ENCODE measurements at regions not wholly inside any gene's neighbourhood (a gene's known extent, or its start where the extent isn't known, plus 50 kb on each side); places are given as distances from the start of the nearest gene placed in this dataset.
"Not testable (repeated sequence)": the region's sequence is repeated elsewhere in the genome, so short reads cannot be mapped to it uniquely, and the experiment has no call there.

DNA sequence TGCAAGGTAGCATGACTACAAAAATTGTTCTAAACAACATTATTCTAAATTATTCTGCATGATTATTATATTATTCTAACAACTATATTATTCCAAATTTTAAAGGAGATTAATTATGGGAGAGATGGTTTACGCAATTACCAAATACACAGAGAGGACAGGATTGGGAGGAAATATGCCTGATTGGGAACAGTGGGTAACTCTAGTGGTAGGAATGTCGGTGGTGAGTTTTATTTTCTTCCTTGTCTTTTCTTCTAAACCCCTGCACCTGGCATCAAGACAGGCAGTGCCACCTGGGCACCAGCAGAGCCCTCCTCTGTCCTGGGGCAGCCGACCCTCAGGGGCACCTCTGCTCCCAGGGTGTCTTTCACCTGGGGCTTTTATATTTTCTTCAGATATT, 357.6 kb downstream of the BCL2L11 start:
- not testable (repeated sequence) for H3K9me3 Mint-ChIP-seq; H3K4me3 Mint-ChIP-seq; H3K36me3 Mint-ChIP-seq; DNase-seq; H3K27ac Mint-ChIP-seq; H3K27me3 Mint-ChIP-seq (ENCODE audit: low read depth in 3 of 3)
- peaks cover 10 to 11% of the 10 kb centered on the region in 2 donors for H3K4me1 Mint-ChIP-seq

DNA sequence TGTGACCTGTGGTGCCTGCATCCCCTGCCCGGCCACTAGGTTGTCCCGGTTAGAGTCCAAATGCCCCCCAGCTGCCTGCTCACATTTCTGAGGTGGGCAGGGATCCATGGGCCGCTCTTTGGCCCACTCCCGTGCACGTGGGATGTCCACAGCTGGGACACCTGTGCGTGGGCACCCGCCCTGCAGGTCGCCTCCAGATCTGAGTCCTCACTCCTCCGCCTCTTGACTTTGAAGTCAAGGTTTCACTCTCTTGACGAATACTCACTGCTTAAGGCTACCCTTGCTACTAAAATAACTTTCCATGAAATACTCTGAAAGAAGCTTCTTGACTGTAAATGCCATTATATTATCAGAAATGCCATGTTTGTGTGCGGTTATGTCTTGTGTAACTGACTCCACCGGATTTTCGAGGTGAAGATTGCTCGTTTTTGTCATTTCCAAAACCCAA, 358.2 kb downstream of the BCL2L11 start:
- peaks cover 9 to 12% of the 10 kb centered on the region in 2 donors for H3K4me1 Mint-ChIP-seq
- not testable (repeated sequence) for DNase-seq; H3K27me3 Mint-ChIP-seq (ENCODE audit: low read depth in 3 of 3); H3K36me3 Mint-ChIP-seq; H3K9me3 Mint-ChIP-seq; H3K4me3 Mint-ChIP-seq; H3K27ac Mint-ChIP-seq

DNA sequence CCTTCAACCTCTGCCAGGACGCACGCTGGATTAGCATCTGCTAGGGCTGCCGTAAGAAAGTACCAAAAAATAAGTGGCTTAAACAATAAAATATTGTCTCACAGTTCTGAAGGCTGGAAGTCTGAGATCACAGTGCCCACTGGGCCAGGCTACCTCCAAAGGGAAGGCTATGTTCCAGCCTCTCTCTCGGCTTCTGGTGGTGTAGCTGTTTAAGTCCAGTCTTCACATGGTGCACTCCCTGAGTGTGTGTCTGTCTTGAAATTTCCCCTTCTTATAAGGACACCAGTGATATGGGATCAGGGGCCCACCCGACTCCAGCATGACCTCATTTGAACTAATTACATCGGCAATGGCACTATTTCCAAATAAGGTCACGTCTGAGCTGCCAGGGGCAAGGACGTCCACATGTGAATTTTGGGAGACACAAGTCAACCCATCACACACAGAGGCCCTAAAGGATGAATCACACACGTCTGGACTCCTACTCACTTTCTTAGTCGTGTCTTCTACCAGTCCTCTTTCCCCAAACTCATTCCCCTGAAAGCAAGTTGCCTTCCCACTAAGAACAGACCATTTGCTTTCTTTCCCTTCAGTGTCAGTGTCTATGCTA, 359.4 kb downstream of the BCL2L11 start:
- H3K27me3 Mint-ChIP-seq (ENCODE audit: low read depth in 3 of 3); H3K36me3 Mint-ChIP-seq; H3K4me3 Mint-ChIP-seq; DNase-seq; H3K9me3 Mint-ChIP-seq: not testable (repeated sequence)
- Mint-ChIP-seq H3K4me1 (peaks cover 15% of the 10 kb centered on the region in 2 donors), H3K27ac (peak overlapping the region in 1 of 6 donors; percentile 67)

DNA sequence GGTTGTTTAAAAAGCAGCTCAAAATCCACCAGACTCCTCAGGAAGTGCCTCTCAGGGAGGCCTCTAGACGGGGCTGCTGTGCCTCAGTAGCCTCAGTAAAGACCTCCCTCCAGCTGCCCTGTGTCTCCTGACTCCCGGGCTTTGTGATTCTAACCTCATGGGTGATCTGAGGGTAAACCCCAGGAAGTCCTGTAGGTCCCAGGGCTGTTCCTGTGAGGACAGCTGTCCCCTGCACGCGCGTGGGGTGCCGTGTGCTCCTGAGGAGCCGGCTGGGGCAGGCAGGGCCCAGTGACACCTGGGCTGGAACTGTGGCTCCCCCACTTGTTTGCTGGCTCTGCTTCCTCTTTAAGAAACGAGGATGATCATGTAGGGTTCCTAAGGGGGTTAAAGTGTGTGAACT, 359.9 kb downstream of the BCL2L11 start:
- not testable (repeated sequence) for DNase-seq; H3K4me3 Mint-ChIP-seq; H3K9me3 Mint-ChIP-seq; H3K36me3 Mint-ChIP-seq; H3K27me3 Mint-ChIP-seq (ENCODE audit: low read depth in 3 of 3)
- Mint-ChIP-seq H3K4me1 (peaks cover 18 to 19% of the 10 kb centered on the region in 2 donors), H3K27ac (peak overlapping the region in 1 of 6 donors; percentile 67)

DNA sequence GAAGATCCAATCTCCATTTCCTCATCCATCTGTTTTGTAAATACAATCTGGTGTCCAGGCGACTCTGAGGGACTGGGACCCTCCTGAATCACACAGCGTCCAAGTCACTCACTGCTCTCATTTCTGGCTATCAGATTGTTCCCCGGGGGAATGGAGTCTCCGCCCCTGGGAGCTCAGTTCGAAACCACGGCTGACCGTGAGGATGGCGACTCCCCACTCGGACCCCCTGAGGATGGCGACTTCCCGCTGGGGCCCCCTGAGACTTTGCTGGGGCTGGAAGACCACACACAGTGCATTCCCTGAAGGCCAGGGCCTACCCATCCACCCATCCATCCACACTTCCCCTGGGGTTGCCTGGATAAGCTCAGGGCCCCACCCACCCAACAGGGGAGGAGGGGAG, 360.5 kb downstream of the BCL2L11 start:
- H3K27ac Mint-ChIP-seq; DNase-seq; H3K36me3 Mint-ChIP-seq; H3K27me3 Mint-ChIP-seq (ENCODE audit: low read depth in 3 of 3); H3K9me3 Mint-ChIP-seq; H3K4me3 Mint-ChIP-seq: not testable (repeated sequence)
- peaks cover 23 to 24% of the 10 kb centered on the region in 2 donors for H3K4me1 Mint-ChIP-seq

DNA sequence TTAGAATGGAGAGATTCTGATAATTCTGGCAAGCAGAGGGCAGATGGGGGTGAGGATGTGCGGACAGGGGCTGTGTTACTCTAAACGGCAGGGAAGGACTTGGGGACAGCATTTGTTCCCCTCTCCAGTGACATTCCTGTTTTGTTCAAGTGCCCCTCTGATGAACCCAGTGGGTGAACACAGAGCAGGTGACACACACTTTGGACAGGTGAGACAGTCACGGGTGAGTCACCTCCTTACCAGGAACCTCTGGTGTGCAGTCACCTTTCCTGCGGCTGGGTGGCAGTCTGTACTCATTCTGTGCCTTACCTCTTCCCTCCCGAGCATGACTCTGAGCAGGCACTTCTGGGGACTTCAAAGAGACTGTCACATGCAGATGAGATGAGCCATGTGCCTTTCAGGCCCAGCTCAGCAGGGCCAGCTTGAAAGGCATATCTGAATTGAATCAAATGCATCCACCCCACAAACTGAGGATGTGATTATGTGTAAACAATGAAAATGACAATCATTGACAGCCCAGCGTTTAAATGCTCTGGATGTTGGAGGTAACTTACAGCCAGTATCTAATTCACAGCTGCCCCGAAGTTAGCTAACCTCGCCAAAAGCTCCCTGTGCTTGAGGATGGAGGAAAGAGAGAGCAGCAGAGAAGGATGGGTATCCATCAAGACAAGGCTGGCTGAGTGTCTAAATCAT, 362.4 kb downstream of the BCL2L11 start:
- H3K9me3 Mint-ChIP-seq; H3K27me3 Mint-ChIP-seq (ENCODE audit: low read depth in 3 of 3); H3K36me3 Mint-ChIP-seq: not testable (repeated sequence)
- DNase-seq: peak in 1 of 3 donors; percentile 19
- H3K27ac Mint-ChIP-seq: peak overlapping the region in 5 of 6 donors; percentile 30 to 83 (median 61)
- H3K4me1 Mint-ChIP-seq: peaks cover 24 to 25% of the 10 kb centered on the region in 2 donors
- H3K4me3 Mint-ChIP-seq: peak overlapping the region in 2 of 5 donors; percentile 15 to 32

DNA sequence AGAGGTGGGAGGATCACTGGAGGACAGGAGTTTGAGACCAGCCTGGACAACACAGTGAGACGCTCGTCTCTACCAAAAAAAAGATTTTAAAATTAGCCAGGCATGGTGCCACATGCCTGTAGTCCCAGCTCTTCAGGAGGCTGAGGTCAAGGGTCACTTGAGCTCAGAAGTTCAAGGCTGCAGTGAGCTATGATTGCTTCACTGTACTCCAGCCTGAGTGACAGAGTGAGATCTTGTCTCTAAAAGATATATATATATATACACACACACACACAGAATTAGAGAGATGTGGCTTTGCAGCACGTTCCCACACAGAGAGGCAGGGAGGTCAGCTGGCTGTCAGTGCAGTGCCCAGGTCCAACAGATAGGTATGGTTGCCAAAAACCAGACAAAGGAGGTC, 363.4 kb downstream of the BCL2L11 start:
- Mint-ChIP-seq H3K4me1 (peaks cover 24 to 29% of the 10 kb centered on the region in 2 donors), H3K4me3 (peak overlapping the region in 1 of 5 donors; percentile 32)
- DNase-seq; H3K9me3 Mint-ChIP-seq; H3K36me3 Mint-ChIP-seq; H3K27ac Mint-ChIP-seq; H3K27me3 Mint-ChIP-seq (ENCODE audit: low read depth in 3 of 3): not testable (repeated sequence)

DNA sequence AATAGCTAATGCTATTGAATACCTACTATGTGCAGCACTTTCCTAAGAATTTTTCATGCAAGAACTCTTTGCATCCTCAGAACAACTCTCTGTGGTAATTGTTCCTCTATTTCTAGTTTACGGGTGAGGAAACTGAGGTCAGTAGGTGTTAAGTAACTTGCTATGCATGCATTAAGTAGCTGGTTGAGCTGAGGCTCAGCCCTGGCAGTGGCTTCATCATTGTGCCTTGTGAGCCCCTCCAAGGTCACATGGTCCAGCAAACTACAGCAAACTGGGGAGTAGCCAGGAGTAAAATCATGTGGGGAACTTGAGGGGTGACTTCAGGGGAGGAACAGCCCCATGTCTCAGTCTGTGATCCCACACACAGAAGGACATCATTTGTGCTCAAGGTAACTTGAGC, 365.2 kb downstream of the BCL2L11 start:
- not testable (repeated sequence) for H3K36me3 Mint-ChIP-seq; H3K27me3 Mint-ChIP-seq (ENCODE audit: low read depth in 3 of 3); H3K9me3 Mint-ChIP-seq
- Mint-ChIP-seq H3K4me3 (peak overlapping the region; percentile 77 to 90 (median 82)), H3K4me1 (peaks cover 24 to 31% of the 10 kb centered on the region in 2 donors), H3K27ac (peak overlapping the region; percentile 79 to 98 (median 94))
- peak; percentile 27 to 46 (median 35) for DNase-seq

DNA sequence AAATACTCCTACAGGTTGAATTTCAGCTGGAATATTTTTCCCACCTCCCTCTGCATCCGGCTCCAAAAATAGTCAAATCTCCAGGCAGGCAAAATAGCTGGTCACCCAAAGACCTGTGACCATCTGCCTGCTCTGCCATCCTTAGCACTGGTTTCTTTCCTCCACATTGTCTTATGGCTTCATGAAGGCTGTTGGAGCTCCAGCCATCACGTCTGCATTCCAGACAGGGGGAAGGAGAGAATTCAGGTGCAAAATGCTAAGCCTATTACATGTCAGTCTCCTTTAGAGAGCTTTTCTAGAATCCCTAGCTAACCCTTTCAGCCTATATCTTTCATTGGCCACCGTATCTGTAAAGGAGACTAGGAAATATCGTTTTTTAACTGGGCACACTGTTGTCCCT, 367.7 kb downstream of the BCL2L11 start:
- H3K9me3 Mint-ChIP-seq; H3K27me3 Mint-ChIP-seq (ENCODE audit: low read depth in 3 of 3); H3K36me3 Mint-ChIP-seq; DNase-seq: not testable (repeated sequence)
- peak overlapping the region in 5 of 6 donors; percentile 39 to 60 (median 49) for H3K27ac Mint-ChIP-seq
- H3K4me1 Mint-ChIP-seq: peaks cover 28 to 32% of the 10 kb centered on the region in 2 donors
- peak overlapping the region in 1 of 5 donors; percentile 10 for H3K4me3 Mint-ChIP-seq

DNA sequence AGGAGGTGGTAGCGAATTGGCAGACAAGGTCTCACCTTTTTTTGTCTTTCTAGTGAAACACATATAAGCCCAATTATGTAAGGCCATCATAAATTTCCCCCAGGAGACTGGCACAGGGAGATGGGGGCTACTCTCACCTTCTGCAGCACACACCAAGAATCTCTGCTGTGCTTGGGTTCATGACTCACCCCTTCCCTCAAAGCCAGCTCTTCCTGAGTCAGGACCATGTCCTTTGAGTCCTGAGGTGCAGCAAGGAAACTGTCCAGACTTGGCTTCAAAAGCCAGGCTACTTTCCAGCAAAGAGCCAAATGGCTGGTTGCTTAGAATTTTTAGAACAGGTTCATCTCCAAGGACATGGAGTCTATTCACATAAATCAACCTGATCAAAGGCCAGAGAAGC, 368.7 kb downstream of the BCL2L11 start:
- H3K36me3 Mint-ChIP-seq; H3K27ac Mint-ChIP-seq; H3K9me3 Mint-ChIP-seq; H3K27me3 Mint-ChIP-seq (ENCODE audit: low read depth in 3 of 3); DNase-seq; H3K4me3 Mint-ChIP-seq: not testable (repeated sequence)
- H3K4me1 Mint-ChIP-seq: peaks cover 27 to 30% of the 10 kb centered on the region in 2 donors

DNA sequence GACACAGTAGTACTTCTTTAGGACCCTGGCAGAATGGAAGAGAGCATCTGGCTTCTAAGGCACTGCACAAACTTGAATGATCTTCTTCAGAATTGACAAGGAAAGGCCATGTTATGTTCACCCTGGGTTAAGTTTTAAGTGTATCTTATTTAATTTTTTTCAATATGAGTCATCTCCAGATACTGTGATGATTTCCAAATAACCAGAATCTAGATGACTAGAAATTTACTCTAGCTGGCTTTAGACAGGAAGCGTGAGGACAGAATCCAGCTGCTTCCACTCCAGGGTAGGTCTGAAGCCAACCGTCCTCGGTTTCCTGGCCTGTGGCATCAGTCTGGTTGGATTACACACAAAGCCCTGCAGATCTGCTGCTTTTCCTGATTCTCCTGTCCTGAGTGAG, 370.5 kb downstream of the BCL2L11 start:
- H3K27ac Mint-ChIP-seq: peak overlapping the region in 3 of 6 donors; percentile 17 to 89 (median 83)
- not testable (repeated sequence) for H3K27me3 Mint-ChIP-seq (ENCODE audit: low read depth in 3 of 3); H3K9me3 Mint-ChIP-seq; DNase-seq; H3K36me3 Mint-ChIP-seq
- H3K4me1 Mint-ChIP-seq: peaks cover 23 to 26% of the 10 kb centered on the region in 2 donors
- peak overlapping the region in 1 of 5 donors; percentile 82 for H3K4me3 Mint-ChIP-seq

DNA sequence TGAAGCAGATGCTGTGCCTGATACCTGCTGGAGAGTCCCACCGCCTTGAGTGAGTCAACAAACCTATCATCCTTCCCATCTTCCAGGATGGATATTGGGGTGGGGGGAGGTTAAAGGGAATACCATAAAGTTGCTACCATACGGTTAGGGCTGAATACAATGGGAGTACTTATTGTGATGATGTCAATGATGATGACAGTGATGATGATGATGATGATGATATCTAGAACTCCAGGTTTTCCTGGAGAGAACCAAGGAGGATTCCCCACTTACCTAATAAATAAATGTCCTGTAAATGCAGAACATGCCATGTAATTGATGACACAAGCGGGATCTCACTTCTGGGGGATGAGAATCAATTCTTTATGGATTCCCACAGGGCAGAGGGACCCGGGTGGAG, 370.9 kb downstream of the BCL2L11 start:
- H3K27me3 Mint-ChIP-seq (ENCODE audit: low read depth in 3 of 3); H3K36me3 Mint-ChIP-seq; DNase-seq; H3K9me3 Mint-ChIP-seq: not testable (repeated sequence)
- Mint-ChIP-seq H3K4me1 (peaks cover 25% of the 10 kb centered on the region in 2 donors), H3K4me3 (peak overlapping the region in 1 of 5 donors; percentile 82), H3K27ac (peak overlapping the region in 5 of 6 donors; percentile 46 to 89 (median 71))

DNA sequence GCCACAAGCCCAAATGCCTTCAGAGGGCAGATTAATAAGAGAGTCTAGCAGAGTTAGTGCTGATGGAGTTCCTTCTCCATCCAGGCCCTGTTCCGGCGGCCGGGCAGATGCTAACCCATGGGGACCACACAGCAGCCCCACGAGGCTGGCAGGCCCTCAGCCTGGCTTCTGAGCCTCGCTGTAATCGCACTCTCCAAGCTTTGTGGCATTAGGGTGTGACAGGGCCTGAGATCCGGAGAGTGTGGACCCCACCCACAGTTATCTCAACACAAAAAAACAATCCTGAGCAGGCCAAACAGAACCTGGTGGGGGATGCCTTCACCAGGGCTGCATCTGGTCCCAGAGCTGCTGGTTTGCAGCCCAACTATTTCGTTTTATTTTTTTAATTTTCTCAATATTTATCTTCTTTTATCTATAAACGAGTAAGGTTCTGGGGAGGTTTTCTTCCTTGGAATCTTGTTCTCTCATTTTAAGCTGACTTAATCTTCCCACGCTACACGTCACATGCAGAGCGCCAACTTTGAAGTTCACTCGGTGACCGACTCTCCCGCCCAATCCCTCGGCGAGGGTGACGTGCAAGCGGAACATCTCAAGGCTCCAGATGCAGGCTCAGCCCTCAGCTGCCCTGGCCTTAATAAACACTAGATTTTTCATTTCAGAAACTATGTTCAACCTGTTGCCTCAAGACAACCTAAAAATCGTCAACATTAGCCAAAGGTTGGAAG, 372.4 kb downstream of the BCL2L11 start:
- peak overlapping the region; percentile 84 to 89 (median 85) for H3K27ac Mint-ChIP-seq
- not testable (repeated sequence) for H3K9me3 Mint-ChIP-seq; H3K36me3 Mint-ChIP-seq; H3K27me3 Mint-ChIP-seq (ENCODE audit: low read depth in 3 of 3)
- DNase-seq: peak in 1 of 3 donors; percentile 7
- peaks cover 27 to 29% of the 10 kb centered on the region in 2 donors for H3K4me1 Mint-ChIP-seq
- H3K4me3 Mint-ChIP-seq: peak overlapping the region; percentile 67 to 85 (median 76)

DNA sequence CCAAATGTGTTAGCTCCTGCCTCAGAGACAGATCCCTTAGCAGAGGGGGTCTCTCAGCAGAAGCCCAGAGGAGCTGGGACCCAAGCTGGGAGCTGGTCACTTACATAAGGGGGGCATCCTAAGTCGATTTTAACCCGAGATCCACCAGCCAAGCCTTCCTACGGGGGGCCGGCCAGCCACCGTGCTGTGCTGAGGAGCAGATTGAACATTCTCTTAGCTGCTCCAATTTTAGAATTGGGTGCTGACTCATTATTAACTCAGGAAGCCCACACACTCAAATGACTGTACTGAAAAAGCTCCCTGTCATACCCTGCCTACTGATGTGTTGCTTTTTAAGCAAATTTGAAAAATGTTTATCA, 373.0 kb downstream of the BCL2L11 start:
- H3K4me1 Mint-ChIP-seq: peaks cover 24 to 29% of the 10 kb centered on the region in 2 donors
- H3K9me3 Mint-ChIP-seq: not testable (repeated sequence)
- peak overlapping the region; percentile 67 to 85 (median 76) for H3K4me3 Mint-ChIP-seq

More for the DNA sequence above, 373.0 kb downstream of the BCL2L11 start:
- DNase-seq: peak in 1 of 3 donors; percentile 20
- not testable (repeated sequence) for H3K27me3 Mint-ChIP-seq (ENCODE audit: low read depth in 3 of 3); H3K36me3 Mint-ChIP-seq
- peak overlapping the region; percentile 84 to 89 (median 85) for H3K27ac Mint-ChIP-seq

Measured in immature natural killer cell (primary cell).